CD14-positive monocyte (primary cell): ENCODE measurements at regions not wholly inside any gene's neighbourhood (a gene's known extent, or its start where the extent isn't known, plus 50 kb on each side); places are given as distances from the start of the nearest gene placed in this dataset.

Experiments used
- DNase-seq, 3 donors: peaks; one replicate each; pipeline ENCODE4 v3.0.0-alpha.2; 2011 to 2022
- H2AFZ ChIP-seq: 2 replicates; pipeline ENCODE4 v1.6.0; 2012; ENCODE audit warnings: mild to moderate bottlenecking, low read depth, low read length, inconsistent platforms; ENCODE audit not compliant: insufficient read depth, poor library complexity, severe bottlenecking
- H3K27ac ChIP-seq, 2 donors: 1 replicate in 1 of 2; 2 replicates in 1 of 2; pipeline ENCODE4 v1.5.1; 2012 to 2013; ENCODE audit warnings: low read length in 2 of 2, control low read depth in 1 of 2, inconsistent platforms in 1 of 2, low read depth in 1 of 2, mild to moderate bottlenecking in 1 of 2
- H3K27me3 ChIP-seq, 2 donors: one replicate each; pipeline versions ENCODE4 v1.6.0 to v1.6.1; 2011 to 2013; ENCODE audit warnings: low read length in 2 of 2; ENCODE audit not compliant: control insufficient read depth in 2 of 2, insufficient read depth in 2 of 2
- H3K36me3 ChIP-seq, 2 donors: replicated peaks in 1 of 2; 1 replicate in 1 of 2; 2 replicates in 1 of 2; pipeline versions ENCODE4 v1.5.1 to v1.6.1; 2012 to 2013; ENCODE audit warnings: low read length in 2 of 2, control low read depth in 1 of 2, inconsistent platforms in 1 of 2, mild to moderate bottlenecking in 1 of 2; ENCODE audit not compliant: insufficient read depth in 2 of 2, control insufficient read depth in 1 of 2
- H3K4me1 ChIP-seq, 2 donors: 1 replicate in 1 of 2; 2 replicates in 1 of 2; pipeline versions ENCODE4 v1.5.1 to v1.6.1; 2012 to 2013; ENCODE audit warnings: low read length in 2 of 2, control low read depth in 1 of 2, inconsistent platforms in 1 of 2, mild to moderate bottlenecking in 1 of 2, moderate library complexity in 1 of 2; ENCODE audit not compliant: insufficient read depth in 2 of 2, control insufficient read depth in 1 of 2
- H3K4me2 ChIP-seq: replicated peaks from 2 replicates; pipeline ENCODE3; 2012; ENCODE audit warnings: low read length, moderate library complexity, mild to moderate bottlenecking; ENCODE audit not compliant: poor library complexity, severe bottlenecking; ENCODE audit errors: extremely low read depth
- H3K4me3 ChIP-seq, 3 experiments: fragments of 200-600 bp in 1 of 3; sonication (generic) in 1 of 3; replicated peaks in 1 of 3; 1 replicate in 2 of 3; 2 replicates in 1 of 3; pipeline ENCODE4 v1.5.1; 2011 to 2013; ENCODE audit warnings: low read length in 3 of 3, mild to moderate bottlenecking in 3 of 3, control low read depth in 2 of 3, low read depth in 2 of 3, inconsistent platforms in 1 of 3, moderate library complexity in 1 of 3
- H3K79me2 ChIP-seq: 2 replicates; pipeline ENCODE4 v1.6.0; 2012; ENCODE audit warnings: mild to moderate bottlenecking, control low read depth, inconsistent platforms, low read length, moderate library complexity; ENCODE audit not compliant: insufficient read depth
- H3K9ac ChIP-seq: 2 replicates; pipeline ENCODE4 v1.6.0; 2017; ENCODE audit warnings: low read length, mild to moderate bottlenecking; ENCODE audit not compliant: insufficient read depth, poor library complexity, severe bottlenecking
- H3K9me3 ChIP-seq, 2 donors: replicated peaks in 1 of 2; 1 replicate in 1 of 2; 2 replicates in 1 of 2; pipeline versions ENCODE4 v1.5.1 to v1.6.1; 2012 to 2013; ENCODE audit warnings: low read length in 2 of 2, control low read depth in 1 of 2; ENCODE audit not compliant: control insufficient read depth in 1 of 2, insufficient read depth in 1 of 2
- H4K20me1 ChIP-seq: 2 replicates; pipeline ENCODE4 v1.6.0; 2012; ENCODE audit warnings: mild to moderate bottlenecking, low read length, control low read depth, moderate library complexity; ENCODE audit not compliant: insufficient read depth
- H3K27ac Mint-ChIP-seq, 7 donors: one replicate each; pipeline ENCODE4 v1.8.0; 2020; ENCODE audit warnings: mild to moderate bottlenecking in 7 of 7, mixed read lengths in 7 of 7, moderate library complexity in 6 of 7, inconsistent platforms in 2 of 7
- H3K27me3 Mint-ChIP-seq, 3 donors: one replicate each; pipeline ENCODE4 v1.8.0; 2021 to 2022; ENCODE audit warnings: low read depth in 3 of 3, mild to moderate bottlenecking in 3 of 3, mixed read lengths in 3 of 3, moderate library complexity in 3 of 3, inconsistent platforms in 1 of 3
- H3K36me3 Mint-ChIP-seq, 2 donors: one replicate each; pipeline ENCODE4 v1.8.0; 2020; ENCODE audit warnings: mixed read lengths in 2 of 2, inconsistent platforms in 1 of 2, mild to moderate bottlenecking in 1 of 2
- H3K4me1 Mint-ChIP-seq: one replicate; pipeline ENCODE4 v1.8.0; 2020; ENCODE audit warnings: mild to moderate bottlenecking, mixed read lengths
- H3K4me3 Mint-ChIP-seq, 2 donors: one replicate each; pipeline ENCODE4 v1.8.0; 2020; ENCODE audit warnings: mild to moderate bottlenecking in 2 of 2, mixed read lengths in 2 of 2, moderate library complexity in 1 of 2
- H3K9me3 Mint-ChIP-seq, 7 donors: one replicate each; pipeline ENCODE4 v1.8.0; 2020 to 2022; ENCODE audit warnings: mixed read lengths in 7 of 7, mild to moderate bottlenecking in 6 of 7, moderate library complexity in 6 of 7, inconsistent platforms in 2 of 7
- WGBS: methylation state at CpG from one replicate; pipeline ENCODE4 v1.1.5; 2013; ENCODE audit warnings: missing lambda C conversion rate; ENCODE audit not compliant: insufficient coverage; 5-methylcytosine and 5-hydroxymethylcytosine counted together
- intact Hi-C, 2 donors: fragments of 100-400 bp; cut with micrococcal nuclease; formaldehyde crosslinking; loops; one replicate each; pipeline versions ENCODE4 v1.15.0 to v1.15.1; 2023
- TF ChIP-seq, protein P1 (sequence below): fragments of 200-600 bp; IDR thresholded peaks from one replicate; pipeline ENCODE4 v1.8.0; 2022; ENCODE audit warnings: antibody characterized with exemption, mild to moderate bottlenecking

- peaks cover 0 to 2% (median 1%) of the 10 kb centered on the region in 3 donors for H3K27me3 Mint-ChIP-seq
- H3K36me3 ChIP-seq, result no peaks in the 10 kb centered on the region
- H3K9me3 ChIP-seq, result no peaks in the 10 kb centered on the region
- no peaks in the 10 kb centered on the region for H4K20me1 ChIP-seq
- TF ChIP-seq, protein P1, sequence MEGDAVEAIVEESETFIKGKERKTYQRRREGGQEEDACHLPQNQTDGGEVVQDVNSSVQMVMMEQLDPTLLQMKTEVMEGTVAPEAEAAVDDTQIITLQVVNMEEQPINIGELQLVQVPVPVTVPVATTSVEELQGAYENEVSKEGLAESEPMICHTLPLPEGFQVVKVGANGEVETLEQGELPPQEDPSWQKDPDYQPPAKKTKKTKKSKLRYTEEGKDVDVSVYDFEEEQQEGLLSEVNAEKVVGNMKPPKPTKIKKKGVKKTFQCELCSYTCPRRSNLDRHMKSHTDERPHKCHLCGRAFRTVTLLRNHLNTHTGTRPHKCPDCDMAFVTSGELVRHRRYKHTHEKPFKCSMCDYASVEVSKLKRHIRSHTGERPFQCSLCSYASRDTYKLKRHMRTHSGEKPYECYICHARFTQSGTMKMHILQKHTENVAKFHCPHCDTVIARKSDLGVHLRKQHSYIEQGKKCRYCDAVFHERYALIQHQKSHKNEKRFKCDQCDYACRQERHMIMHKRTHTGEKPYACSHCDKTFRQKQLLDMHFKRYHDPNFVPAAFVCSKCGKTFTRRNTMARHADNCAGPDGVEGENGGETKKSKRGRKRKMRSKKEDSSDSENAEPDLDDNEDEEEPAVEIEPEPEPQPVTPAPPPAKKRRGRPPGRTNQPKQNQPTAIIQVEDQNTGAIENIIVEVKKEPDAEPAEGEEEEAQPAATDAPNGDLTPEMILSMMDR, result no peak
- H3K79me2 ChIP-seq, result no peaks in the 10 kb centered on the region
- no peak overlapping the region for H3K27ac ChIP-seq
- H2AFZ ChIP-seq, result no peak overlapping the region
- H3K4me1 Mint-ChIP-seq, result no peaks in the 10 kb centered on the region
- H3K4me3 Mint-ChIP-seq, result no peak overlapping the region
- H3K27ac Mint-ChIP-seq, result no peak overlapping the region
- no CpG with 5 or more reads among the region's 2 CpGs for WGBS
- no peak overlapping the region for H3K9ac ChIP-seq
- no peaks in the 10 kb centered on the region for H3K4me1 ChIP-seq
- no peaks in the 10 kb centered on the region for H3K27me3 ChIP-seq
- H3K9me3 Mint-ChIP-seq, result peaks cover 0 to 1% (median 0%) of the 10 kb centered on the region in 7 donors
- intact Hi-C loops, result no loop called here
- no peak for DNase-seq
- no peak overlapping the region for H3K4me3 ChIP-seq
- no peak overlapping the region for H3K4me2 ChIP-seq
- no peaks in the 10 kb centered on the region for H3K36me3 Mint-ChIP-seq
These were observed 1317.7 kb downstream of the FSTL5 start for GRCh38 chr4:160846121-160846520.

DNA sequence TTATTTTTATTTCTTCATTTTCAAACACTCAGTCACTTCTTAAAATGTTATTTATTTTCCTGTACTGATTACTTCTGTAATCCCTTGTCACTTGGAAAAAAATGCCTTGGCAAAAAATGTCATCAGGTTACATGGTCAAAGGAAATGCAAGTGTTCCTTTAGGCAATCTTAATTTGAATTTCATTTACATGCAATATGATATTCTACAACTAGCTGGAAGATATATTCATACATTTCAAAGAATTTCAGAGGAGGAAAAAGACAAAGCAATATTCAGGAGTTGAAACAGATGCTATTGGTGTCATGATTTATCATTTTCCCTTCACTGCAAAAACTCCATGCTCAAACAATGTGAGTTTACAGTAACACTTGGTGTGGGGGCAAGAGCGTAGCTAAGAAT is 1316.6 kb downstream of the FSTL5 start:
- Histone ChIP-seq H4K20me1 (no peaks in the 10 kb centered on the region), H3K27me3 (no peaks in the 10 kb centered on the region), H3K4me3 (no peak overlapping the region), H2AFZ (no peak overlapping the region), H3K9me3 (no peaks in the 10 kb centered on the region), H3K9ac (no peak overlapping the region), H3K4me1 (no peaks in the 10 kb centered on the region), H3K79me2 (no peaks in the 10 kb centered on the region), H3K27ac (no peak overlapping the region), H3K4me2 (no peak overlapping the region), H3K36me3 (no peaks in the 10 kb centered on the region)
- H3K4me1 Mint-ChIP-seq, result no peaks in the 10 kb centered on the region
- intact Hi-C loops, result no loop called here
- no peak for DNase-seq
- TF ChIP-seq, protein P1, result no peak
- H3K36me3 Mint-ChIP-seq, result no peaks in the 10 kb centered on the region
- peaks cover 1 to 2% (median 2%) of the 10 kb centered on the region in 3 donors for H3K27me3 Mint-ChIP-seq
- H3K27ac Mint-ChIP-seq, result no peak overlapping the region
- no peak overlapping the region for H3K4me3 Mint-ChIP-seq
- no CpG with 5 or more reads among the region's 1 CpG for WGBS
- peaks cover 0 to 1% (median 0%) of the 10 kb centered on the region in 7 donors for H3K9me3 Mint-ChIP-seq
